ENCODE measurements at regions not wholly inside any gene's neighbourhood (a gene's known extent, or its start where the extent isn't known, plus 50 kb on each side); places are given as distances from the start of the nearest gene placed in this dataset.

GRCh38 chr6:113464536-113464935, 392.6 kb upstream of the MARCKS start:
- Histone ChIP-seq H3K27ac (no peak overlapping the region), H3K36me3 (no peaks in the 10 kb centered on the region), H3K9ac (ENCODE audit: low read depth in 2 of 2, low read length in 2 of 2) (no peak overlapping the region), H3K9me3 (no peaks in the 10 kb centered on the region), H3K4me3 (no peak overlapping the region), H3K4me1 (no peaks in the 10 kb centered on the region), H3K27me3 (no peaks in the 10 kb centered on the region)
- TF ChIP-seq, protein P1, sequence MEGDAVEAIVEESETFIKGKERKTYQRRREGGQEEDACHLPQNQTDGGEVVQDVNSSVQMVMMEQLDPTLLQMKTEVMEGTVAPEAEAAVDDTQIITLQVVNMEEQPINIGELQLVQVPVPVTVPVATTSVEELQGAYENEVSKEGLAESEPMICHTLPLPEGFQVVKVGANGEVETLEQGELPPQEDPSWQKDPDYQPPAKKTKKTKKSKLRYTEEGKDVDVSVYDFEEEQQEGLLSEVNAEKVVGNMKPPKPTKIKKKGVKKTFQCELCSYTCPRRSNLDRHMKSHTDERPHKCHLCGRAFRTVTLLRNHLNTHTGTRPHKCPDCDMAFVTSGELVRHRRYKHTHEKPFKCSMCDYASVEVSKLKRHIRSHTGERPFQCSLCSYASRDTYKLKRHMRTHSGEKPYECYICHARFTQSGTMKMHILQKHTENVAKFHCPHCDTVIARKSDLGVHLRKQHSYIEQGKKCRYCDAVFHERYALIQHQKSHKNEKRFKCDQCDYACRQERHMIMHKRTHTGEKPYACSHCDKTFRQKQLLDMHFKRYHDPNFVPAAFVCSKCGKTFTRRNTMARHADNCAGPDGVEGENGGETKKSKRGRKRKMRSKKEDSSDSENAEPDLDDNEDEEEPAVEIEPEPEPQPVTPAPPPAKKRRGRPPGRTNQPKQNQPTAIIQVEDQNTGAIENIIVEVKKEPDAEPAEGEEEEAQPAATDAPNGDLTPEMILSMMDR (IDR thresholded peaks at IDR 0.05), result no peak
- no peak for DNase-seq
- intact Hi-C loops (cut with DNase I), result no loop called here

GRCh38 chr6:113464960-113465359, 392.2 kb upstream of the MARCKS start:
- Histone ChIP-seq H3K27ac (no peak overlapping the region), H3K36me3 (no peaks in the 10 kb centered on the region), H3K4me1 (no peaks in the 10 kb centered on the region), H3K27me3 (no peaks in the 10 kb centered on the region), H3K4me3 (no peak overlapping the region), H3K9me3 (no peaks in the 10 kb centered on the region), H3K9ac (ENCODE audit: low read depth in 2 of 2, low read length in 2 of 2) (no peak overlapping the region)
- intact Hi-C loops (cut with DNase I), result no loop called here
- TF ChIP-seq, protein P1 (IDR thresholded peaks at IDR 0.05), result no peak
- no peak for DNase-seq

DNA sequence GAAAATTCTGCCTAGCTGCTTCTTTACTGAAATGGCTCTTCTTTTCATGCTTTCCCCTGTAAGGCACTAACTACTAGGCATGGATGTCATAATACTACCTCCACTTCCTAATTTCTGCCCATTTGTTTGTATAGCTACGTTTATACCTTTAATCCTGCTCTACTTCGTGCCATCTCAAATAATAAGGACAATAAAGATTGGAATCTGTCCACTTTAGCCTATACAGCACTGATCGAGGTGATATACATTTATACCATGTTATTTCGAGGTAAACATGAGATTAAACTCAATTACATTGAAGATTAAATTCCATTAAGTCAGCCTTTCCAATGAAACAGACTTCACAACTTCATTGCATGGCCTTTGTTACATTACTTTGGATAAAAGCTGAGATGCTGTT, 390.6 kb upstream of the MARCKS start:
- Histone ChIP-seq H3K4me1 (no peaks in the 10 kb centered on the region), H3K4me3 (no peak overlapping the region), H3K9ac (ENCODE audit: low read depth in 2 of 2, low read length in 2 of 2) (no peak overlapping the region), H3K27me3 (no peaks in the 10 kb centered on the region), H3K36me3 (no peaks in the 10 kb centered on the region), H3K27ac (no peak overlapping the region), H3K9me3 (no peaks in the 10 kb centered on the region)
- TF ChIP-seq, protein P1 (IDR thresholded peaks at IDR 0.05), result no peak
- no peak for DNase-seq
- intact Hi-C loops (cut with DNase I), result no loop called here

DNA sequence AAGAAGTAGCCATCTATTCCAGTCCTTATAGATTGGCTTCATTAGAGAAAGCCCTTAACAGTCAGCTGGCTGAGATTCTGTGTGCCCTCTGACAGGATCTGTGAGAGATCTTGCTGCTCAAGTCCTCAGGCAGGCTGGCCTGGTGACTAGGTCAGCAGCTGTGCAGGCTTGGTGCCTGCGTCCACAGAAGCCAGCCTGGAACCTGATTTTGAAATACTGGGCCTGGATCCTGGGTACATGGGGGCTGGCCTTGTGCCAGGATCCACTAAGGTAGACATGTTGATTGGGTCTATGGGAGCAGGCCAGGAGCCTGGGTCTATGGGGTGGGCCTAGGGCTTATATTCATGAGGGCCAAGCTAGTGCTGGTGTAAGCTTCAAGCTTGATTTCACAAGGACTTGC, 381.8 kb upstream of the MARCKS start:
- Histone ChIP-seq H3K27me3 (no peaks in the 10 kb centered on the region), H3K9me3 (no peaks in the 10 kb centered on the region), H3K4me3 (no peak overlapping the region), H3K27ac (no peak overlapping the region), H3K9ac (ENCODE audit: low read depth in 2 of 2, low read length in 2 of 2) (no peak overlapping the region), H3K4me1 (no peaks in the 10 kb centered on the region), H3K36me3 (no peaks in the 10 kb centered on the region)
- TF ChIP-seq, protein P1 (IDR thresholded peaks at IDR 0.05), result no peak
- intact Hi-C loops (cut with DNase I), result no loop called here
- DNase-seq, result no peak

DNA sequence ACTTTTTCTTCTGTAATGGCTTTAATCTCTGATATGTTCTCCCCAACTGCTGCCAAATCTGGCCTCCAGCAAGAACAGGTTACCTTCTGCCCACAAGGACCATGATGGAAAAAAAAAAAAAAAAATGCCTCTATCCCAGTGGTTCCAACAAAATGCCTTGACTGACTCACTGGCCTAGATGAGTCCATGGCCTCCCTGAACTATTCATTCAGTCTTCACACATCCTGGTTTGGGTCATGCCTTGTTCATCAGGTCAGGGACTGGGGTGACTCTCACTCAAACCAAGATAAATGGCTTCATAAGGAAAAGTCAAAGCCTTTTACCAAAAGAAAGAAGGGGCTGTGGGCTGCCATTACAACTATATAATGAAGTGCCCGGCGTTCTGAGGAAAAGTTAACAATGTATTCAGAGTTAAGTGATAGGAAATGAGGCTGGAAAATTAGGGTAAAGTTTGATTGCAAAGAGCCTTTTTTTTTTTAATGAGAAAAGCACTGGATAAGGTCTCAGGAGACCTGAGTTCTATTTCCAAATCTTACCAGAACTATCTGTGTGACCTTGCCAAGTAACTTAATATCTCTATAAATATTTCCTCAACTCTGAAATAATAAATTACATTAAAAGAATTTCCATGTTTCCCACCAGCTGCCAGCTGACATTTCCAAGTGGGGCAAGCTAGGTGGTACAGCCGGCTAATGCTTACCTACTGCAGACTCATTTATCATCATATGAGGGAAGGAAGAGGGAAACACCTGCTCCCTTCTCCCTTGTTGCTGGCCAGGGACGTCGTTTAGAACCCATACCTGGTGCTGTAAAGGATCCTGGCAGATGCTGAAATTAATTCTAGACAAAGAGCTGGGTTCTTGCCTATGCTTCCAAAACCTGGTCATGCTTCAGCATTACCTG, 380.0 kb upstream of the MARCKS start:
- Histone ChIP-seq H3K9me3 (no peaks in the 10 kb centered on the region), H3K36me3 (no peaks in the 10 kb centered on the region), H3K9ac (ENCODE audit: low read depth in 2 of 2, low read length in 2 of 2) (no peak overlapping the region), H3K27ac (no peak overlapping the region), H3K27me3 (no peaks in the 10 kb centered on the region), H3K4me1 (no peaks in the 10 kb centered on the region), H3K4me3 (no peak overlapping the region)
- DNase-seq, result no peak
- intact Hi-C loops (cut with DNase I), result no loop called here
- TF ChIP-seq, protein P1 (IDR thresholded peaks at IDR 0.05), result no peak
